Progenitor cell of endocrine pancreas (in vitro differentiated cells): ENCODE measurements at regions not wholly inside any gene's neighbourhood (a gene's known extent, or its start where the extent isn't known, plus 50 kb on each side); places are given as distances from the start of the nearest gene placed in this dataset.

ENCODE experiments used
- DNase-seq: peaks from one replicate; pipeline ENCODE4 v3.0.0; 2021; ENCODE audit warnings: low spot score; ENCODE audit not compliant: unreplicated experiment
- H3K27ac Mint-ChIP-seq: 2 replicates; pipeline ENCODE4 v1.8.0; 2021; ENCODE audit warnings: mild to moderate bottlenecking, moderate library complexity, mixed read lengths
- H3K27me3 Mint-ChIP-seq: 2 replicates; pipeline ENCODE4 v1.8.0; 2021; ENCODE audit warnings: mixed read lengths
- H3K36me3 Mint-ChIP-seq: 2 replicates; pipeline ENCODE4 v1.8.0; 2022; ENCODE audit warnings: mixed read lengths; ENCODE audit not compliant: insufficient read depth
- H3K4me1 Mint-ChIP-seq: 2 replicates; pipeline ENCODE4 v1.8.0; 2021; ENCODE audit warnings: low read depth, mixed read lengths
- H3K4me3 Mint-ChIP-seq: 2 replicates; pipeline ENCODE4 v1.8.0; 2021; ENCODE audit warnings: low read depth, mild to moderate bottlenecking, moderate library complexity, mixed read lengths
- H3K9me3 Mint-ChIP-seq: 2 replicates; pipeline ENCODE4 v1.8.0; 2021; ENCODE audit warnings: low read depth, mixed read lengths
- TF ChIP-seq, protein P1 (sequence below): fragments of 200-600 bp; sonication (generic); IDR thresholded peaks from one replicate; pipeline ENCODE4 v1.5.0; 2021; ENCODE audit warnings: antibody characterized with exemption, mild to moderate bottlenecking; ENCODE audit not compliant: unreplicated experiment

DNA sequence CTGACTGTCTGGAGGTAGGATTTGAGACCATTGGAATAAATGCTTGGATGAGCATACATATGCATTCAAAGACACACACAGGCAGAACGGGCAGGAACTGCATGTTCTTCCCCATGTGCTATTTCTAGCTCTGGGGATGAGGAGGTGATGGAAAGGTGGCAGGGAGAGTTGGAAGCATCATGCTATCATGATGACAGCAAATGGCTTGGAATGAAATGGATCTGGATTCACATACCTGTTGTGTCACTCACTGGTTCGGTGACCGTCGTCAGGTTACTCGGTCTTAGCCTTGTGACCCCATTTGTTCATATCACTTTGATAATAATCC, 627.9 kb upstream of the KIRREL3 start:
- no peak for DNase-seq
- TF ChIP-seq, protein P1, sequence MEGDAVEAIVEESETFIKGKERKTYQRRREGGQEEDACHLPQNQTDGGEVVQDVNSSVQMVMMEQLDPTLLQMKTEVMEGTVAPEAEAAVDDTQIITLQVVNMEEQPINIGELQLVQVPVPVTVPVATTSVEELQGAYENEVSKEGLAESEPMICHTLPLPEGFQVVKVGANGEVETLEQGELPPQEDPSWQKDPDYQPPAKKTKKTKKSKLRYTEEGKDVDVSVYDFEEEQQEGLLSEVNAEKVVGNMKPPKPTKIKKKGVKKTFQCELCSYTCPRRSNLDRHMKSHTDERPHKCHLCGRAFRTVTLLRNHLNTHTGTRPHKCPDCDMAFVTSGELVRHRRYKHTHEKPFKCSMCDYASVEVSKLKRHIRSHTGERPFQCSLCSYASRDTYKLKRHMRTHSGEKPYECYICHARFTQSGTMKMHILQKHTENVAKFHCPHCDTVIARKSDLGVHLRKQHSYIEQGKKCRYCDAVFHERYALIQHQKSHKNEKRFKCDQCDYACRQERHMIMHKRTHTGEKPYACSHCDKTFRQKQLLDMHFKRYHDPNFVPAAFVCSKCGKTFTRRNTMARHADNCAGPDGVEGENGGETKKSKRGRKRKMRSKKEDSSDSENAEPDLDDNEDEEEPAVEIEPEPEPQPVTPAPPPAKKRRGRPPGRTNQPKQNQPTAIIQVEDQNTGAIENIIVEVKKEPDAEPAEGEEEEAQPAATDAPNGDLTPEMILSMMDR, result no peak
- H3K9me3 Mint-ChIP-seq, result no peaks in the 10 kb centered on the region
- no peaks in the 10 kb centered on the region for H3K36me3 Mint-ChIP-seq
- H3K27ac Mint-ChIP-seq, result no peak overlapping the region
- H3K4me3 Mint-ChIP-seq, result no peak overlapping the region
- H3K4me1 Mint-ChIP-seq, result peaks cover 2% of the 10 kb centered on the region
- no peaks in the 10 kb centered on the region for H3K27me3 Mint-ChIP-seq

DNA sequence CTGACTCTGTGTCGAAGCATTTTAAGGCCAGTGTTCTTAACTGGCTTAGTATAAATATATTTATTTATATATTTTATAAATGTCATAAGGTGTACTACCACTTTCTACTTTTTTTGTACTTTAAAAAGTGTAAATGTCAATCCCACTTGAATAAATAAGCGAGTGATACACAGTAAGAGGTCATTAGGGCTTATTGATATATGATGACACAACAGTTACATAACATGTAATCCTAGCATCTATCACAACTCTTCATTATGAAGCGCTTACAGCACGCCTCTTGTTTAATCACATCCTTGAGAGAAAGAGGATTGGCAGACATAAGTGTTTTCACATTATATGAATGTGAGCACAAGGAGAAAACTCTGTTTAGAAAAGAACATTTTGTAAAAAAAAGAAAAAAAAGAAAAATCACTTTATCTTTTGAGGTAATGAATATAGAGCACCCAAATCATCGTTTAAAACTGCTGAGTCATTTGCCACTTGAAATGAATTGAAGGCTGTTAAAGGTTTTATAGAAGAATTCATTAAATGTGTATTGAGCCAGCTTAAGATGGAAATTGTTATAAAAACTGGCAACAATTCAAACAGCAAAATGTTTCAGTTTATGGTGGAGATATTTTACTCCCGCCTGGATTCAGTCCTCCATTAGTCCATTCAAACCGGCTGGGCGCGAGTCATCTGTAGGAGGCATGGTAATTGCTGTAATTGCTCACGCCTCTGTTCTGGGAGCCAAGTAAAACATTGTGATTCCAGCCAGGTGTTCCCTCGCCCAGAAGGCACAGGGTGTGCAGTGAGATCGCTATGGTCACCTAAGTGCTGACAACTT, 627.3 kb upstream of the KIRREL3 start:
- H3K4me3 Mint-ChIP-seq, result no peak overlapping the region
- TF ChIP-seq, protein P1, result no peak

DNA sequence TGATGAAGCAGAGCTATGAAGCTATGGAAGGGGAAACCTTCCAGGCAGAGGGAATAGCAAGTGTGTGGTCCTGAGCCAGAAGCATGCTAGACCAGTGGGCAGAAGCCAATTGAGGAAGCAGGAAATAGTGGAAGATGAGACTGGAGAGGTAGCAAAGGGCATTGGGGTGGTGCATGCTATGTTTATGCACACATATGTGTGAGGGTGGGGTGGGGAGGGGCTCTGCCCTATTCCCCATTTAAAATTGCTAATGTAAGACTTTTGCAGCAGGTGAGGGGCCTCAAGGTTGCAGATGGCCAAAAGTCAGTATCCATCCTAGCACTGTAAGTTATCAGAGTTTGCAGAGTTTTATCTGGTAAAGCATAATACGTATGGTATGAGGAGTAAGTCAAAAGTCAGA, 626.6 kb upstream of the KIRREL3 start:
- no peak for DNase-seq
- no peak overlapping the region for H3K4me3 Mint-ChIP-seq
- no peaks in the 10 kb centered on the region for H3K36me3 Mint-ChIP-seq
- H3K4me1 Mint-ChIP-seq, result peaks cover 2% of the 10 kb centered on the region
- TF ChIP-seq, protein P1, result no peak
- H3K27ac Mint-ChIP-seq, result no peak overlapping the region
- H3K27me3 Mint-ChIP-seq, result no peaks in the 10 kb centered on the region
- H3K9me3 Mint-ChIP-seq, result no peaks in the 10 kb centered on the region

More for the DNA sequence above, 627.3 kb upstream of the KIRREL3 start:
- DNase-seq, result no peak
- no peaks in the 10 kb centered on the region for H3K27me3 Mint-ChIP-seq
- H3K36me3 Mint-ChIP-seq, result no peaks in the 10 kb centered on the region
- H3K27ac Mint-ChIP-seq, result no peak overlapping the region
- no peaks in the 10 kb centered on the region for H3K9me3 Mint-ChIP-seq
- peaks cover 2% of the 10 kb centered on the region for H3K4me1 Mint-ChIP-seq

DNA sequence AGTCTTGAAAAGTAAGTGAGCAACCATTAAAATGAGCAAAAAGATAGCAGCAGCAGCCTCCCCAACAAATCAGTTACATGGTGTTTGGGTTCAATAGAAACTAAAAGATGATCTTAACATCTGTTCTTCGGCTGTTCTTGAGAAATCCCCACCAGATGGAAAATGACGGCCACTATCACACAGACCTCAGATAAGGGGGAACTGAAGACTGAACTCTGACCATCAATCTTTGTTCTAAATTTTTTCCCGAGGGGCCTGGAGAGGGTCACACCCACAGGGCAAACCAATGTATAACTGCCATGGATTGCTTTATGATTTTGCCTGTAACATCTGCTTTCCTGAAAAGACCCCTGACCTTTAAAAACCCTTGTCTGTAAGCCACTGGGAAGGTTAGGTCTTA, 624.8 kb upstream of the KIRREL3 start:
- H3K4me3 Mint-ChIP-seq, result no peak overlapping the region

DNA sequence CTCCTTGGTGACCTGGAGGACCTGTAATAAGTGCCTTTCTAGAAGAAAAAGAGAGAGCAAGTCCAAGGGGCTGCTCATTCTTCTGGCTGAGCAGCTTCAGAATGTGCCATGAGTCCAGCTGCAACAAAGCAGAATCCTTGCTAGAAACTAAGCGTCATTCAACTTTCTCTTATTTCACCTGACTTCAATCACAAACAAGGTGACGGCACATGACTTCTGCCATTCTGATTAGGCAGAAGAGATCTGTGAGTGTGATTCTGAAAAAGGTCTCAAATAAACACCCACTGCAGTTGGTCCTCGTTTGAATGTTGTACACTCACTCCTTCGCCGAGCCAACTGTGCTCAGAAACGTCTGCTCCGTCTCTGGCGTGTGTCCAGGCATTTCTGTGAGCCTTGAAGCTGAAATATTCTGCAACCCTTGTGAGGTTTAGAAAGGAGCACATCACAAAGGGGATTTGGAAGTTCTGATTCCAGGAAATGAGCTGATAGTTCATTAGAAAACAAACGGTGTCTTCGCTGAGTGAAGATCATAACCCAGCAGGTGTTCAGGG, 623.8 kb upstream of the KIRREL3 start:
- no peak for DNase-seq
- TF ChIP-seq, protein P1, result no peak
- Mint-ChIP-seq H3K4me3 (no peak overlapping the region), H3K27me3 (no peaks in the 10 kb centered on the region), H3K9me3 (no peaks in the 10 kb centered on the region), H3K4me1 (peaks cover 2% of the 10 kb centered on the region), H3K36me3 (no peaks in the 10 kb centered on the region), H3K27ac (no peak overlapping the region)

More for the DNA sequence above, 624.8 kb upstream of the KIRREL3 start:
- TF ChIP-seq, protein P1, result no peak
- no peaks in the 10 kb centered on the region for H3K36me3 Mint-ChIP-seq
- H3K9me3 Mint-ChIP-seq, result no peaks in the 10 kb centered on the region
- H3K27ac Mint-ChIP-seq, result no peak overlapping the region
- H3K4me1 Mint-ChIP-seq, result peaks cover 2% of the 10 kb centered on the region
- no peaks in the 10 kb centered on the region for H3K27me3 Mint-ChIP-seq
- no peak for DNase-seq
